Karpas-422 (cell line): ENCODE measurements at regions not wholly inside any gene's neighbourhood (a gene's known extent, or its start where the extent isn't known, plus 50 kb on each side); places are given as distances from the start of the nearest gene placed in this dataset.

Experiments
- DNase-seq: peaks from one replicate; pipeline ENCODE4 v3.0.0-alpha.2; 2015
- H2AFZ ChIP-seq: fragments of 200-600 bp; sonication (generic); 2 replicates; pipeline ENCODE4 v1.6.1; 2014; ENCODE audit warnings: antibody characterized with exemption, low read length, mixed read lengths
- H3K27ac ChIP-seq: fragments of 200-600 bp; sonication (generic); 2 replicates; pipeline ENCODE4 v1.5.1; 2014; ENCODE audit warnings: mild to moderate bottlenecking, low read length, moderate library complexity
- H3K27me3 ChIP-seq: fragments of 200-600 bp; sonication (generic); 2 replicates; pipeline ENCODE4 v1.6.1; 2014; ENCODE audit warnings: low read length, mixed read lengths
- H3K36me3 ChIP-seq: fragments of 200-600 bp; sonication (generic); 2 replicates; pipeline ENCODE4 v1.6.1; 2014; ENCODE audit warnings: low read length, mixed read lengths; ENCODE audit not compliant: insufficient read depth
- H3K4me1 ChIP-seq: fragments of 200-600 bp; sonication (generic); 2 replicates; pipeline ENCODE4 v1.6.1; 2014; ENCODE audit warnings: mild to moderate bottlenecking, low read length, mixed read lengths
- H3K4me2 ChIP-seq: fragments of 200-600 bp; sonication (generic); 2 replicates; pipeline ENCODE4 v1.6.1; 2014; ENCODE audit warnings: low read length, low read depth, mild to moderate bottlenecking; ENCODE audit not compliant: poor library complexity, severe bottlenecking
- H3K4me3 ChIP-seq: fragments of 200-600 bp; sonication (generic); 2 replicates; pipeline ENCODE4 v1.5.1; 2014; ENCODE audit warnings: mild to moderate bottlenecking, antibody characterized with exemption, low read length, mixed read lengths
- H3K79me2 ChIP-seq: fragments of 200-600 bp; sonication (generic); 2 replicates; pipeline ENCODE4 v1.6.1; 2014; ENCODE audit warnings: mild to moderate bottlenecking, low read length, mixed read lengths
- H3K9ac ChIP-seq: fragments of 200-600 bp; sonication (generic); 2 replicates; pipeline ENCODE4 v1.6.0; 2014; ENCODE audit warnings: low read length
- H3K9me2 ChIP-seq: fragments of 200-600 bp; sonication (generic), shearing (Covaris generic); replicated peaks from 2 replicates; pipeline ENCODE4 v1.6.0; 2014; ENCODE audit warnings: mild to moderate bottlenecking, low read length, moderate library complexity; ENCODE audit not compliant: insufficient read depth
- H3K9me3 ChIP-seq: fragments of 300-700, 200-600 bp; sonication (generic); 2 replicates; pipeline ENCODE4 v1.6.1; 2014; ENCODE audit warnings: low read length, mixed read lengths
- H4K20me1 ChIP-seq: fragments of 200-600 bp; sonication (generic); 2 replicates; pipeline ENCODE4 v1.6.1; 2014; ENCODE audit warnings: mild to moderate bottlenecking, antibody characterized with exemption, low read length, low read depth; ENCODE audit not compliant: insufficient read depth

DNA sequence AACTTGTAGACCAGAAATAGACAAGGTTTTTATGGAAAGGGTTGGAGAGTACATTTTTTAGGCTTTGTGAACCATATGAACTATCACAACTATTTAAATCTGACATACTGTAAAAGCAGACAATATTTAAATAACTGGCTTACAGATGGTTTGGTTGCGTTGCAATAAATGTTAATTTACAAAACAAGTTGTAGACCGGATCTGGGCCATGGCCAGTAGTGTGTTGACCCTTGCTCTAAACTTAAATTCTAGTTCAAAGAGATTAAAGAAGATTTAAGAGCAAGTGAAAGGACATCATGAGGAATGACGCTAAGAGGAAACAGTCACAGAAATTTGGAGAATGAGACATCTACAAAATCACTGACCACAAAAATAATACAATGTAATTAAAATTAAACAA is 652.7 kb downstream of the DCDC2C start:
- H3K4me2 ChIP-seq = no peak overlapping the region
- no peaks in the 10 kb centered on the region for H3K79me2 ChIP-seq
- no peak overlapping the region for H3K9ac ChIP-seq
- H3K27me3 ChIP-seq = no peaks in the 10 kb centered on the region
- no peak overlapping the region for H3K27ac ChIP-seq
- no peaks in the 10 kb centered on the region for H4K20me1 ChIP-seq
- H3K9me2 ChIP-seq = no peaks in the 10 kb centered on the region
- DNase-seq = no peak
- H3K4me1 ChIP-seq = no peaks in the 10 kb centered on the region
- no peak overlapping the region for H3K4me3 ChIP-seq
- H3K36me3 ChIP-seq = no peaks in the 10 kb centered on the region
- H2AFZ ChIP-seq = no peak overlapping the region
- no peaks in the 10 kb centered on the region for H3K9me3 ChIP-seq

DNA sequence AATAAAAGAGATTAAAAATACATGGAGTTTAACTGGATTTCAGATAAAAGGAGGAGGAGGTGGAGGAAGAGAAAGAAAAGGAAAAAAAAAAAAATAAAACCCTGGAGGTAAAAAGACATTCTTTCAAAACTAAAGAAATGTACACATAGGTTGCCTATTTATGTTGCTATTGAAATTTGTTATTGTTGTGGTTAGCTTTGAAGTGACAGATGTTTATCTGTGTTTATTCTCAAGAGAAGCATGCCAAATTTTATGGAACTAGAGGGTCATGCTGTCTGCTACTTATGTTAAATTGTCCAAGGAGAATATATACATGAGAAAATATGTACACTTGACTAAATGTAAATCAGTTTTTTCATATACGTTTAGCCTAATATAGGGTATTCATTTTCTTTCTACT is 653.2 kb downstream of the DCDC2C start:
- Histone ChIP-seq H3K9me2 (no peaks in the 10 kb centered on the region), H4K20me1 (no peaks in the 10 kb centered on the region), H3K27me3 (no peaks in the 10 kb centered on the region), H3K9ac (no peak overlapping the region), H3K9me3 (no peaks in the 10 kb centered on the region), H2AFZ (no peak overlapping the region), H3K79me2 (no peaks in the 10 kb centered on the region), H3K36me3 (no peaks in the 10 kb centered on the region), H3K4me1 (no peaks in the 10 kb centered on the region), H3K27ac (no peak overlapping the region), H3K4me3 (no peak overlapping the region), H3K4me2 (no peak overlapping the region)
- no peak for DNase-seq

DNA sequence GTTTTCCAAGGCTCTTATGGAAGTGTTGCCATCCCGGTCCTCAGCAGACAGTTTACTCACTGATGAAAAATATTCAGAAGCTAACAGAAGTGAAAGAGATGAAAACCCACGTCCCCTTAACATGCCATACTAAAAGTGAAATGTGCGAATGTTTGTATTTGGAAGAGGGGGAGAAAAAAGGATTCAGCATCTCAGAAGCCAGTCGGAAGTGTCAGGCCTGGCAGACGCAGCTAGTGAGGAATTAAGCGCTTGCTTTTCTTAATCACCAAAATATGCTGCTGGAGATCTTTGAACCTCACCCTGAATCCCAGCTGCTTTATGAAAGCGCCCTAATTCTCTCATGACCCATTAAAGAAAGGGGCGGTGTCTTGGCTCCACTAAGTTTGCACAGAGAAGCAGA is 653.7 kb downstream of the DCDC2C start:
- no peak for DNase-seq
- Histone ChIP-seq H3K4me3 (no peak overlapping the region), H3K4me1 (no peaks in the 10 kb centered on the region), H3K9me2 (no peaks in the 10 kb centered on the region), H3K4me2 (no peak overlapping the region), H3K27me3 (no peaks in the 10 kb centered on the region), H3K9me3 (no peaks in the 10 kb centered on the region), H3K36me3 (no peaks in the 10 kb centered on the region), H3K27ac (no peak overlapping the region), H4K20me1 (no peaks in the 10 kb centered on the region), H3K9ac (no peak overlapping the region), H3K79me2 (no peaks in the 10 kb centered on the region), H2AFZ (no peak overlapping the region)

DNA sequence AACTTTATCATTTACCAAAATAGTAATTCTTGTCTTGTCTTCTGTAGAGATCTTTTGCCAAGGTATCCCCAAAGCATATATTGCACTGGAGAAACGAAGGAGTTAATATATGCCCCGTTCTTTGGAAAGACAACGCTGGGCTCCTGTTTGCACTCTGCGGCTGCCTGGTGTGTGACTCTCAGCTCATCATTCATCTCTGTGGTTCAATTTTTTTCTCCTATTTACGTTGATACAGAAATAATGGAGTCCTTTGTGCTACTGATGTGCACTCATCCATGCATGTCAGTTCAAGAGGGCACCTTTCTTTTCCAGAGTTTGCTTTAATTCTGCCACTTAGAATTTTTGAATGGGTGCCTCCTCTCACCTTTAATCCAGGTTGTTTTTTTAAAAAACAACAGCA is 655.5 kb downstream of the DCDC2C start:
- no peak for DNase-seq
- no peaks in the 10 kb centered on the region for H3K9me3 ChIP-seq
- H3K27me3 ChIP-seq = no peaks in the 10 kb centered on the region
- no peak overlapping the region for H3K9ac ChIP-seq
- H3K4me2 ChIP-seq = no peak overlapping the region
- no peaks in the 10 kb centered on the region for H3K36me3 ChIP-seq
- H3K9me2 ChIP-seq = no peaks in the 10 kb centered on the region
- no peak overlapping the region for H3K4me3 ChIP-seq
- no peaks in the 10 kb centered on the region for H3K79me2 ChIP-seq
- H3K4me1 ChIP-seq = no peaks in the 10 kb centered on the region
- H2AFZ ChIP-seq = no peak overlapping the region
- no peak overlapping the region for H3K27ac ChIP-seq
- H4K20me1 ChIP-seq = no peaks in the 10 kb centered on the region

DNA sequence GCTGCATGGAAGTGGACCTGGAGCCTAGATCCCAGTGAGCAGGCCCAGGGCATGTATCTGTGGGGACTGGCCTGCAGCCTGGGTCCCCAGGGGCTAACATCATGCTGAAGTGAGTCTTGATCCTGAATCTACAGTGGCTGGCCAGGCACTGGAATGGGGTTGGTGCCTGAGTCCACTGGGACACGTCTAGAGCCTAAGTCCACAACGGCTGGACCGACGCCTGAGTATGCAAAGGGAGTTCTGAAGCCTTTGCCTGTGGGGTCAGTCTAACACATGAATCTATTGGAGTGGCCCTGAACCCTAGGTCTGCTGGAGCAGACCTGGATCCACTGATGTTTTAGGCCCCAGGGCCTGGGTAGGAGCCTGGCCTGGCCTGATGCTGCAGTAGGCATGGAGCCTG is 665.5 kb downstream of the DCDC2C start:
- no peaks in the 10 kb centered on the region for H3K27me3 ChIP-seq
- no peak overlapping the region for H3K4me2 ChIP-seq
- H3K9me2 ChIP-seq = no peaks in the 10 kb centered on the region
- no peaks in the 10 kb centered on the region for H3K36me3 ChIP-seq
- DNase-seq = no peak
- H3K9ac ChIP-seq = no peak overlapping the region
- peaks cover 28% of the 10 kb centered on the region for H3K9me3 ChIP-seq
- no peaks in the 10 kb centered on the region for H3K79me2 ChIP-seq
- H3K27ac ChIP-seq = no peak overlapping the region
- no peak overlapping the region for H2AFZ ChIP-seq
- H3K4me3 ChIP-seq = no peak overlapping the region
- no peaks in the 10 kb centered on the region for H3K4me1 ChIP-seq
- no peaks in the 10 kb centered on the region for H4K20me1 ChIP-seq

DNA sequence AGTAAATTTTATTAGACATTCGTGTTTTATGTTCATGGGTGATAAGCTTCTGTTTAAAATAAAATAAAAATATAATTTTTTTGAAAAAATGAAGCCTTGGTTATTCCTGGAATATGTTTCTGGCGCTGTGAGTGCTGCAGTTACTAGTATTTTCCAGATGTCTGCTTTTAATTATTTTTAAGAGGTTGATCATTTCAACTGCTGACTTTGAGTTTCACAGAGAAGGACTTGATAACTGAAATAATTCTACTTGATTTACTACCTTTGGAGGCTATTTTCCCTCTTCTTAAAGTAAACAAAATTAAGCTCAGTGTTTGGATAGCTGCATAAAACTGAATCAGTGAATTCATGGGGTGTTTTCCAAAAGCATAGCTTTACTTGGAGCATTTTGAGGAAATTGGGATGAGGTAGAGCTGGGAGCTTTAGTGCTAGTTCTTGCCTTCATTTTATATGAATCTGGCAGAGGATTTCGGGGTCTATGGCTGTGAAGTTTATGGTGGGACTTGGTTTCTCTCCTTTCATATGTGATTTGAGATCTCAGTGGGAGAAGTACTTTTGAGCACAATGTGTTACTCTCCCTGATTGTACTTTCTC is 666.5 kb downstream of the DCDC2C start:
- H3K9me3 ChIP-seq = peaks cover 28% of the 10 kb centered on the region
- no peaks in the 10 kb centered on the region for H3K79me2 ChIP-seq
- H3K9ac ChIP-seq = no peak overlapping the region
- no peaks in the 10 kb centered on the region for H3K36me3 ChIP-seq
- no peaks in the 10 kb centered on the region for H3K27me3 ChIP-seq
- no peak overlapping the region for H3K4me3 ChIP-seq
- H3K9me2 ChIP-seq = no peaks in the 10 kb centered on the region
- DNase-seq = no peak
- no peak overlapping the region for H3K27ac ChIP-seq
- no peaks in the 10 kb centered on the region for H4K20me1 ChIP-seq
- no peak overlapping the region for H2AFZ ChIP-seq
- no peaks in the 10 kb centered on the region for H3K4me1 ChIP-seq
- no peak overlapping the region for H3K4me2 ChIP-seq

DNA sequence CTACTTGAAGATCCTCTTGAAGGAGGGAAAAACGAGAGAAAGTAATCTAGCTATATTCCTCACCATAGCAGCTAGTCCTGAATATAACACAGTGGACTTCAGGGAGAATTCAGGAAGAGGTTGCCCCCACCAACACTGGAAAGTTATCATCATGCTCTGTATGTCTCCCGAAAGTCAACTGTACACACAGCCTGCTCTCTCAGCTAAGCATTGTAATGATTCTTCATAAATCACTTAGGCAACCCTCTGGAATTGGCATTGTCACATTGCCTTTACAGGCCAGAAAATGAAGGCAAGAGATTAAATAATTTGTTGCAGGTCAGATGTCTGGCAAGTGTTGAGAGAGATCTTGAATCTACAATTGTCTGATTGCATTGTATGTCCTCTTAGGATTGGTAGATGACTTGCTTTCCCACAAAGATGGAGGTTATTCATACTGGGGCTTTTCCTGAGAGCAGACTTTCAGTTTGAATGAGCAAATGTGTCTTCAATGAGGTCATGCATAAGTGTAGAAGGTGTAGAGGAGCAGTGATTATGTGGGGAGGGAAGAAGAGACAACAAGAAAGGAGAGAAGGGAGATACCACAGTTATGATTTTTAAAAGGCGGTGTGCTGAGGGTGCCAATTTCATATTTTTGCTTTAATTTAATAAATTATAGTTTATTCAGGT is 667.2 kb downstream of the DCDC2C start:
- Histone ChIP-seq H3K9me3 (peaks cover 28% of the 10 kb centered on the region), H3K27ac (no peak overlapping the region), H3K36me3 (no peaks in the 10 kb centered on the region), H4K20me1 (no peaks in the 10 kb centered on the region), H3K4me1 (no peaks in the 10 kb centered on the region), H3K9ac (no peak overlapping the region), H3K4me3 (no peak overlapping the region), H3K4me2 (no peak overlapping the region), H3K27me3 (no peaks in the 10 kb centered on the region), H2AFZ (no peak overlapping the region), H3K79me2 (no peaks in the 10 kb centered on the region), H3K9me2 (no peaks in the 10 kb centered on the region)
- no peak for DNase-seq

DNA sequence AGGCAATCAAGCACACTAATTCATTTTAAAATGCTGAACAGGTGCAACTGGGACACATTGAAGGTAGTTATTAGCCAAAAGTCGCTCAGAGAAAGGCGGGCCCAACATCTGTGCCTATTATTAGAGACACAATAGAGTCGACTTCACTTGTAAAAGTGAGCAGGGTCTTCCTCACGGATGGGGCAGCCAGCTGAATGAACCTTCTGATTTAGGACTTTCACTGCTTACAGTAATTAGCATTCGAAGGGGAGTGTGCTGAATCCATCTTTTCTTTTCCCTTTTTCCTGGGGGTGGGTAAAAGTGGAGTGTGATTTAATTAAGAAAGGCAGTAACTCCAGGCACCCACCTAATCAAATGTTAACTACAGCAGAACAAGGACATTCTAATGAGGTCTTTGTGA is 677.7 kb downstream of the DCDC2C start:
- H3K9ac ChIP-seq = no peak overlapping the region
- H2AFZ ChIP-seq = no peak overlapping the region
- peaks cover 4% of the 10 kb centered on the region; the same call in 1 of the 2 replicates for H3K9me3 ChIP-seq
- H3K27ac ChIP-seq = no peak overlapping the region
- H3K9me2 ChIP-seq = no peaks in the 10 kb centered on the region
- H3K4me3 ChIP-seq = no peak overlapping the region
- no peaks in the 10 kb centered on the region for H3K36me3 ChIP-seq
- no peak overlapping the region for H3K4me2 ChIP-seq
- no peaks in the 10 kb centered on the region for H4K20me1 ChIP-seq
- no peaks in the 10 kb centered on the region for H3K27me3 ChIP-seq
- no peaks in the 10 kb centered on the region for H3K79me2 ChIP-seq
- no peaks in the 10 kb centered on the region for H3K4me1 ChIP-seq
- no peak for DNase-seq
